ENCODE measurements at regions not wholly inside any gene's neighbourhood (a gene's known extent, or its start where the extent isn't known, plus 50 kb on each side); places are given as distances from the start of the nearest gene placed in this dataset.

DNA sequence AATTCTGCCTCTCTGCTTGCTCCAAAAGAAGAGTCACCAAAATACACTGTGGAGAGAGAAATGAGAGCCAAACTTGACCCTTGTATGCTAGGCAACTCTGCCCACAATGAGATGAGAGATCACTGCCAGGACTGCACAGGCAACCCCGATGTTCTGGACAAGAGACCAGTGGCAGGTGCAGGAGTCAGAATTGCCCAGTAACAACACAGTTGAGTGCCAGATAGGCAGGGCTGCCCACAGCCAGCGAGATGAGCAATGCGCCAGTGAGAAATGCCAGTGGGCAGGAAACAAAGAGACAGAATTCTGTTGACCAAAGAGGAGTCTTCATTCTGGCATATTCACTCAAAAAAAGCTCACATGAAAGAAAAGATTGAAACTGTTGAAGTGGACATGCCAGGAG, 570.7 kb downstream of the CAAP1 start:
- TF ChIP-seq, protein P1, sequence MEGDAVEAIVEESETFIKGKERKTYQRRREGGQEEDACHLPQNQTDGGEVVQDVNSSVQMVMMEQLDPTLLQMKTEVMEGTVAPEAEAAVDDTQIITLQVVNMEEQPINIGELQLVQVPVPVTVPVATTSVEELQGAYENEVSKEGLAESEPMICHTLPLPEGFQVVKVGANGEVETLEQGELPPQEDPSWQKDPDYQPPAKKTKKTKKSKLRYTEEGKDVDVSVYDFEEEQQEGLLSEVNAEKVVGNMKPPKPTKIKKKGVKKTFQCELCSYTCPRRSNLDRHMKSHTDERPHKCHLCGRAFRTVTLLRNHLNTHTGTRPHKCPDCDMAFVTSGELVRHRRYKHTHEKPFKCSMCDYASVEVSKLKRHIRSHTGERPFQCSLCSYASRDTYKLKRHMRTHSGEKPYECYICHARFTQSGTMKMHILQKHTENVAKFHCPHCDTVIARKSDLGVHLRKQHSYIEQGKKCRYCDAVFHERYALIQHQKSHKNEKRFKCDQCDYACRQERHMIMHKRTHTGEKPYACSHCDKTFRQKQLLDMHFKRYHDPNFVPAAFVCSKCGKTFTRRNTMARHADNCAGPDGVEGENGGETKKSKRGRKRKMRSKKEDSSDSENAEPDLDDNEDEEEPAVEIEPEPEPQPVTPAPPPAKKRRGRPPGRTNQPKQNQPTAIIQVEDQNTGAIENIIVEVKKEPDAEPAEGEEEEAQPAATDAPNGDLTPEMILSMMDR (IDR thresholded peaks at IDR 0.05; ENCODE audit: low read length) = no peak
- TF ChIP-seq EZH2 (IDR thresholded peaks at IDR 0.05; ENCODE audit: borderline replicate concordance, low read length) = no peak
